SU-DHL-6 (cell line): ENCODE measurements at regions not wholly inside any gene's neighbourhood (a gene's known extent, or its start where the extent isn't known, plus 50 kb on each side); places are given as distances from the start of the nearest gene placed in this dataset.

Experiments
- H2AFZ ChIP-seq: fragments of 200-600 bp; sonication (generic); 2 replicates; pipeline ENCODE4 v1.6.1; 2014; ENCODE audit warnings: low read depth, mild to moderate bottlenecking, moderate library complexity, mixed read lengths, antibody characterized with exemption, low read length; ENCODE audit not compliant: severe bottlenecking
- H3F3A ChIP-seq: fragments of 200-600 bp; shearing (Covaris generic); 2 replicates; pipeline ENCODE4 v1.6.0; 2016; ENCODE audit warnings: antibody characterized with exemption, mild to moderate bottlenecking; ENCODE audit not compliant: insufficient read depth
- H3K27ac ChIP-seq: fragments of 200-600 bp; sonication (generic); 2 replicates; pipeline ENCODE4 v1.5.1; 2016; ENCODE audit warnings: low read depth, mild to moderate bottlenecking, low read length, moderate library complexity, mixed read lengths
- H3K27me3 ChIP-seq: fragments of 200-600 bp; sonication (generic), shearing (Covaris generic); 2 replicates; pipeline ENCODE4 v1.6.0; 2014; ENCODE audit warnings: mild to moderate bottlenecking, low read length
- H3K36me3 ChIP-seq: fragments of 200-600 bp; sonication (generic); 2 replicates; pipeline ENCODE4 v1.6.1; 2014; ENCODE audit warnings: mild to moderate bottlenecking, low read length, mixed read lengths
- H3K4me2 ChIP-seq: fragments of 300-600, 200-600 bp; shearing (Covaris generic), sonication (generic); 2 replicates; pipeline ENCODE4 v1.6.0; 2014; ENCODE audit warnings: low read length, low read depth, mild to moderate bottlenecking; ENCODE audit not compliant: poor library complexity, severe bottlenecking
- H3K4me3 ChIP-seq: fragments of 200-600 bp; sonication (generic); 2 replicates; pipeline ENCODE4 v1.5.1; 2014; ENCODE audit warnings: antibody characterized with exemption, low read length, mild to moderate bottlenecking, mixed read lengths; ENCODE audit not compliant: insufficient read depth, poor library complexity, severe bottlenecking
- H3K79me2 ChIP-seq: fragments of 200-600 bp; sonication (generic); 2 replicates; pipeline ENCODE4 v1.6.1; 2014; ENCODE audit warnings: mild to moderate bottlenecking, low read length, moderate library complexity; ENCODE audit not compliant: insufficient read depth
- H3K9ac ChIP-seq: fragments of 200-600 bp; sonication (generic); 2 replicates; pipeline ENCODE4 v1.7.0; 2014; ENCODE audit warnings: mild to moderate bottlenecking, low read length
- H3K9me2 ChIP-seq: fragments of 200-600 bp; sonication (generic); replicated peaks from 2 replicates; pipeline ENCODE4 v1.6.1; 2014; ENCODE audit warnings: low read length; ENCODE audit not compliant: insufficient read depth
- H3K9me3 ChIP-seq: fragments of 200-600 bp; sonication (generic); 2 replicates; pipeline ENCODE4 v1.6.1; 2014; ENCODE audit warnings: low read length, mixed read lengths; ENCODE audit not compliant: insufficient read depth
- H4K20me1 ChIP-seq: fragments of 200-600 bp; sonication (generic); 2 replicates; pipeline ENCODE4 v1.6.1; 2014; ENCODE audit warnings: low read depth, mild to moderate bottlenecking, antibody characterized with exemption, low read length, moderate library complexity, mixed read lengths
- CTCF ChIP-seq: fragments of 200-600 bp; sonication (generic); IDR thresholded peaks from one replicate; pipeline ENCODE4 v1.5.1; 2017; ENCODE audit warnings: antibody characterized with exemption, mild to moderate bottlenecking, low read length, moderate library complexity; ENCODE audit not compliant: insufficient read depth, poor library complexity, severe bottlenecking
- EZH2phosphoT487 ChIP-seq: fragments of 200-600 bp; sonication (generic), shearing (Covaris generic); conservative IDR thresholded peaks from 2 replicates; pipeline ENCODE4 v1.6.1; 2018; ENCODE audit warnings: mild to moderate bottlenecking, antibody characterized with exemption, low read length, moderate library complexity, mixed read lengths

GRCh38 chr1:187051618-187052232 is 223.0 kb downstream of the PLA2G4A start:
- Histone ChIP-seq H3K27me3 (no peaks in the 10 kb centered on the region), H3K27ac (no peak overlapping the region), H3K36me3 (no peaks in the 10 kb centered on the region), H2AFZ (peak overlapping the region; percentile 55), H3K79me2 (no peaks in the 10 kb centered on the region), H3K9me2 (no peaks in the 10 kb centered on the region), H3K9me3 (no peaks in the 10 kb centered on the region), H3K9ac (no peak overlapping the region), H3K4me2 (peak overlapping the region; percentile 12), H4K20me1 (no peaks in the 10 kb centered on the region), H3K4me3 (no peak overlapping the region), H3F3A (no peaks in the 10 kb centered on the region)
- TF ChIP-seq EZH2phosphoT487: no peak
- TF ChIP-seq CTCF: peak; percentile 43

- H3K4me3 ChIP-seq: no peak overlapping the region
- H3K4me2 ChIP-seq: no peak overlapping the region
- 0 out of 2 replicates have a peak, but pooled peaks cover 3% of the 10 kb centered on the region for H3K9me2 ChIP-seq
- H3K27me3 ChIP-seq: no peaks in the 10 kb centered on the region
- no peaks in the 10 kb centered on the region for H3F3A ChIP-seq
- H2AFZ ChIP-seq: no peak overlapping the region
- no peaks in the 10 kb centered on the region for H4K20me1 ChIP-seq
- no peak overlapping the region for H3K9ac ChIP-seq
- no peaks in the 10 kb centered on the region for H3K9me3 ChIP-seq
- no peaks in the 10 kb centered on the region for H3K79me2 ChIP-seq
- TF ChIP-seq CTCF: no peak
- TF ChIP-seq EZH2phosphoT487: no peak
- no peaks in the 10 kb centered on the region for H3K36me3 ChIP-seq
- H3K27ac ChIP-seq: no peak overlapping the region
These were observed 225.1 kb downstream of the PLA2G4A start for GRCh38 chr1:187053876-187054275.

GRCh38 chr1:187054862-187055757 is 226.4 kb downstream of the PLA2G4A start:
- Histone ChIP-seq H3K9ac (no peak overlapping the region), H3K27me3 (no peaks in the 10 kb centered on the region), H3K9me2 (0 out of 2 replicates have a peak, but pooled peaks cover 3% of the 10 kb centered on the region), H3K9me3 (no peaks in the 10 kb centered on the region), H3K36me3 (no peaks in the 10 kb centered on the region), H3K4me2 (no peak overlapping the region), H3K27ac (no peak overlapping the region), H2AFZ (peak overlapping the region; percentile 24), H3F3A (no peaks in the 10 kb centered on the region), H4K20me1 (no peaks in the 10 kb centered on the region), H3K4me3 (no peak overlapping the region), H3K79me2 (no peaks in the 10 kb centered on the region)
- TF ChIP-seq EZH2phosphoT487 (no peak), CTCF (no peak)
